ENCODE measurements at regions not wholly inside any gene's neighbourhood (a gene's known extent, or its start where the extent isn't known, plus 50 kb on each side); places are given as distances from the start of the nearest gene placed in this dataset.

- no peak overlapping the region for H3K4me3 ChIP-seq (ENCODE audit: low read depth, poor library complexity, severe bottlenecking)
- WGBS, 2 donors = 75 to 80% methylated on average over 5 of the region's 5 CpGs
- intact Hi-C loops (cut with DNase I; ENCODE audit: low total_unique reads) = no loop called here
- DNase-seq (ENCODE audit: low spot score in 2 of 2) = no peak
- TF ChIP-seq POLR2A (IDR thresholded peaks at IDR 0.05) = no peak
- TF ChIP-seq, protein P1, sequence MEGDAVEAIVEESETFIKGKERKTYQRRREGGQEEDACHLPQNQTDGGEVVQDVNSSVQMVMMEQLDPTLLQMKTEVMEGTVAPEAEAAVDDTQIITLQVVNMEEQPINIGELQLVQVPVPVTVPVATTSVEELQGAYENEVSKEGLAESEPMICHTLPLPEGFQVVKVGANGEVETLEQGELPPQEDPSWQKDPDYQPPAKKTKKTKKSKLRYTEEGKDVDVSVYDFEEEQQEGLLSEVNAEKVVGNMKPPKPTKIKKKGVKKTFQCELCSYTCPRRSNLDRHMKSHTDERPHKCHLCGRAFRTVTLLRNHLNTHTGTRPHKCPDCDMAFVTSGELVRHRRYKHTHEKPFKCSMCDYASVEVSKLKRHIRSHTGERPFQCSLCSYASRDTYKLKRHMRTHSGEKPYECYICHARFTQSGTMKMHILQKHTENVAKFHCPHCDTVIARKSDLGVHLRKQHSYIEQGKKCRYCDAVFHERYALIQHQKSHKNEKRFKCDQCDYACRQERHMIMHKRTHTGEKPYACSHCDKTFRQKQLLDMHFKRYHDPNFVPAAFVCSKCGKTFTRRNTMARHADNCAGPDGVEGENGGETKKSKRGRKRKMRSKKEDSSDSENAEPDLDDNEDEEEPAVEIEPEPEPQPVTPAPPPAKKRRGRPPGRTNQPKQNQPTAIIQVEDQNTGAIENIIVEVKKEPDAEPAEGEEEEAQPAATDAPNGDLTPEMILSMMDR (IDR thresholded peaks at IDR 0.05) = no peak
Observed at GRCh38 chr4:188695261-188695660, 556.0 kb downstream of the TRIML1 start.

DNA sequence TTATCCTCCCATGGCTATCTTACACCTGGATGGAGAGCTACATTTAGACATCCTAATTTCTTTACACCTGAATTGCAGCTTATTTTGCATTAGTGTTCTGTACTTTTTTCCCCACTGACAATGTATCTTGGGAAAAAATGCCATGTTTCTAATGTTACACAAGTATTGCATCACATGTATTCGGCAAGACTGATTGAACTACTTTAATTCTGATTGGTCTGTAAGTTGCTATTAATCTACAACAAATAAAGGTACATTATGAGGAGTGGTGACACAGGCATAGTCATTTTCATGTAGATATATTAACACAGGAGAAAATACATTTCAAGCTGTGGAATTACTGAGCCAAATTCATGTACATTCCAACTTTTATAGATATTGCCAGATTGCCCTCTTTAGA lies 558.0 kb downstream of the TRIML1 start:
- intact Hi-C loops (cut with DNase I; ENCODE audit: low total_unique reads) = no loop called here
- TF ChIP-seq, protein P1 (IDR thresholded peaks at IDR 0.05) = no peak
- no peak for TF ChIP-seq POLR2A (IDR thresholded peaks at IDR 0.05)
- DNase-seq (ENCODE audit: low spot score in 2 of 2) = no peak
- WGBS, 2 donors = 75 to 83% methylated on average over 1 of the region's 1 CpG
- H3K4me3 ChIP-seq (ENCODE audit: low read depth, poor library complexity, severe bottlenecking) = no peak overlapping the region

- no peak overlapping the region for H3K4me3 ChIP-seq (ENCODE audit: low read depth, poor library complexity, severe bottlenecking)
- 85 to 92% methylated on average over 4 of the region's 4 CpGs for WGBS, 2 donors
- no peak for DNase-seq (ENCODE audit: low spot score in 2 of 2)
- intact Hi-C loops (cut with DNase I; ENCODE audit: low total_unique reads) = no loop called here
- TF ChIP-seq, protein P1 (IDR thresholded peaks at IDR 0.05) = no peak
- no peak for TF ChIP-seq POLR2A (IDR thresholded peaks at IDR 0.05)
Observed at GRCh38 chr4:188701952-188702351, 562.7 kb downstream of the TRIML1 start.

DNA sequence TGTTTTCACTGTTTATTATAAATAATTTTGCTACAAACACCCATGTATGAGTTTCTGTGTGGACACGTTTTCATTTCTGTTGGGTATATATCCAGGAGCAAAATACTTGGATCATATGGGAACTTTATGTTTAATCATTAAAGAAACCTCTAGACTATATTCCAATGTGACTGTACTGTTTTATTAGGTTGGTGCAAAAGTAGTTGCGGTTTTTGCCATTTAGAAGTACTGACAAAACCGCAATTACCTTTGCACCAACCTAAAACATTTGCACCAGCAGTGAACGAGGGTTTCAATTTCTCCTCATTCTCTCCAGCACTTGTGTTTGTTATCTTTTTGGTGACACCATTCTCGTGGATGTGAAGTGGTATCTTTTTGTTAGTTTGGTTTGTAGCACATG lies 565.0 kb downstream of the TRIML1 start:
- H3K4me3 ChIP-seq (ENCODE audit: low read depth, poor library complexity, severe bottlenecking) = no peak overlapping the region
- DNase-seq (ENCODE audit: low spot score in 2 of 2) = no peak
- TF ChIP-seq POLR2A (IDR thresholded peaks at IDR 0.05) = no peak
- TF ChIP-seq, protein P1 (IDR thresholded peaks at IDR 0.05) = no peak
- intact Hi-C loops (cut with DNase I; ENCODE audit: low total_unique reads) = no loop called here
- WGBS, 2 donors = 82 to 86% methylated on average over 5 of the region's 5 CpGs

GRCh38 chr4:188707036-188707435 lies 567.8 kb downstream of the TRIML1 start:
- no peak overlapping the region for H3K4me3 ChIP-seq (ENCODE audit: low read depth, poor library complexity, severe bottlenecking)
- no peak for DNase-seq (ENCODE audit: low spot score in 2 of 2)
- 54 to 59% methylated on average over 4 of the region's 4 CpGs for WGBS, 2 donors
- intact Hi-C loops (cut with DNase I; ENCODE audit: low total_unique reads) = no loop called here
- TF ChIP-seq, protein P1 (IDR thresholded peaks at IDR 0.05) = no peak
- no peak for TF ChIP-seq POLR2A (IDR thresholded peaks at IDR 0.05)

DNA sequence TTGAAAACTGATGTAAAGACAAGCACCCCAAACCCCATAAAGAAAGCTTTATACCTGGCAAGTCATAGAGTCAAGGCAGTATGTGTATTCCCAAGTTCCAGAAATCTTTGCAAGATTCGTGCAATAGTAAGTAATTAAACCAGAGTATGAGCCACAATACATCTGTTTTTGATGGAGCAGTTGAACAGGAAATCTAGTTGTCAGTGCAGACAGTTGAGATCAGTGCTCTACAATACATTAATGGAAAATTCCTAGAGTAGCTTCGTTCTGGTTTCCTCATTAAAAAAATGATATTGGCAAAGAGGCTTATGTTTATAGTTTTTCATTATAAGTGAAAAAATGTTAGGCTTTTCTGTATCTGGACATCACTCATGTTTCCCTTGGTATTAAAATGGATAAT lies 575.3 kb downstream of the TRIML1 start:
- 36 to 38% methylated on average over 2 of the region's 2 CpGs for WGBS, 2 donors
- H3K4me3 ChIP-seq (ENCODE audit: low read depth, poor library complexity, severe bottlenecking) = no peak overlapping the region
- DNase-seq (ENCODE audit: low spot score in 2 of 2) = no peak
- intact Hi-C loops (cut with DNase I; ENCODE audit: low total_unique reads) = no loop called here
- TF ChIP-seq, protein P1 (IDR thresholded peaks at IDR 0.05) = no peak
- TF ChIP-seq POLR2A (IDR thresholded peaks at IDR 0.05) = no peak

All from lower leg skin (tissue), 4 donors.